Vagina (tissue), 2 donors: ENCODE measurements at regions not wholly inside any gene's neighbourhood (a gene's known extent, or its start where the extent isn't known, plus 50 kb on each side); places are given as distances from the start of the nearest gene placed in this dataset.

Experiments used
- POLR2A ChIP-seq, 2 donors: fragments of 450-650 bp; IDR thresholded peaks; one replicate each; pipeline ENCODE4 v1.6.1; 2017; ENCODE audit warnings: antibody characterized with exemption in 2 of 2, mild to moderate bottlenecking in 2 of 2, moderate library complexity in 2 of 2
- POLR2AphosphoS5 ChIP-seq, 2 donors: sonication (generic); formaldehyde crosslinking; IDR thresholded peaks; one replicate each; pipeline ENCODE4 v1.9.0; 2017; ENCODE audit warnings: antibody characterized with exemption in 2 of 2, mild to moderate bottlenecking in 2 of 2, low read depth in 1 of 2; ENCODE audit not compliant: insufficient read depth in 1 of 2
- TF ChIP-seq, protein P1 (sequence below), 3 experiments: fragments of 450-650 bp in 2 of 3; fragments of 200-600 bp in 1 of 3; sonication (generic) in 1 of 3; IDR thresholded peaks; one replicate each; pipeline ENCODE4 v1.5.1; 2017 to 2019; ENCODE audit warnings: antibody characterized with exemption in 3 of 3, mild to moderate bottlenecking in 2 of 3, moderate library complexity in 2 of 3

DNA sequence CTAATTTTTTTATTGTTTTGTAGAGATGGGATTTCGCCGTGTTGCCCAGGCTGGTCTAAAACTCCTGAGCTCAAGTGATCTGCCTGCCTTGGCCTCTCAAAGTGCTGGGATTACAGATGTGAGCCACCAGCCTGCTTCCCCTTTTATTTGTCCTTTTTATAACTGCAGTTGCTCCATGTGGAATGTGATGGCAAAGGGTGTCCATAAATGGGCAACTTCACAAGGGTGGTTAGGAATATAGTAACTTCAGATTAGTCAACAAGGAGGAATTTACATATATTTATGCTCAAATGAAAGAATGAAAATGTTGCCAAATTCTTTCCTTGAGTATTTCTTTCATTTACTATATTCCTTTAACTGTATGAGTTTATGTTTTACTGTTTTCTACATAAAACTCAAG is 182.9 kb downstream of the BACH1 start:
- TF ChIP-seq, protein P1, sequence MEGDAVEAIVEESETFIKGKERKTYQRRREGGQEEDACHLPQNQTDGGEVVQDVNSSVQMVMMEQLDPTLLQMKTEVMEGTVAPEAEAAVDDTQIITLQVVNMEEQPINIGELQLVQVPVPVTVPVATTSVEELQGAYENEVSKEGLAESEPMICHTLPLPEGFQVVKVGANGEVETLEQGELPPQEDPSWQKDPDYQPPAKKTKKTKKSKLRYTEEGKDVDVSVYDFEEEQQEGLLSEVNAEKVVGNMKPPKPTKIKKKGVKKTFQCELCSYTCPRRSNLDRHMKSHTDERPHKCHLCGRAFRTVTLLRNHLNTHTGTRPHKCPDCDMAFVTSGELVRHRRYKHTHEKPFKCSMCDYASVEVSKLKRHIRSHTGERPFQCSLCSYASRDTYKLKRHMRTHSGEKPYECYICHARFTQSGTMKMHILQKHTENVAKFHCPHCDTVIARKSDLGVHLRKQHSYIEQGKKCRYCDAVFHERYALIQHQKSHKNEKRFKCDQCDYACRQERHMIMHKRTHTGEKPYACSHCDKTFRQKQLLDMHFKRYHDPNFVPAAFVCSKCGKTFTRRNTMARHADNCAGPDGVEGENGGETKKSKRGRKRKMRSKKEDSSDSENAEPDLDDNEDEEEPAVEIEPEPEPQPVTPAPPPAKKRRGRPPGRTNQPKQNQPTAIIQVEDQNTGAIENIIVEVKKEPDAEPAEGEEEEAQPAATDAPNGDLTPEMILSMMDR (IDR thresholded peaks at IDR 0.05), result no peak
- TF ChIP-seq POLR2A (IDR thresholded peaks at IDR 0.05) (no peak), POLR2AphosphoS5 (IDR thresholded peaks at IDR 0.05; ENCODE audit: insufficient read depth in 1 of 2, low read depth in 1 of 2) (no peak)
